NCI-H524 treated with DMSO at 0.1 percent for 48 hours (cell line): ENCODE measurements at regions not wholly inside any gene's neighbourhood (a gene's known extent, or its start where the extent isn't known, plus 50 kb on each side); places are given as distances from the start of the nearest gene placed in this dataset.

Experiments used
- DNase-seq: peaks from one replicate; lab custom pipeline; 2025; lab: John Stamatoyannopoulos, UW

DNA sequence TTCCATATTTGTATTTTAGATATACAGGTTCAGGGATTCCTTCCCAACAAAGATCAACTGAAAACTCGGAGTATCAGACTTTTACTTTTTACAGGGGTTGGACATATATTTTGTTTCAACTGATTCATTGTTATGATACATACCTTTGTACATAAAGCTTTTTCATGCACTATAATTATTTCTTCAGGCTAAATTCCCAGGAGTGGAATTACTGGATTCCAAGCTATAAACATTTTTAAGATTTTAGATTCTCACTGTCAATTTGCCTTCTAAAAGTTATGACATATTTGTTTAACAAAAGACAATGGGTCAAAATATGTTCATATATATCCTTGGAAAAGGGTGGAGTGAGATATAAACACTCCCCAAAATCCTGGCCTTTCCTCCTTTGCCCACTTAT, 449.0 kb downstream of the PDCD6IP start:
- DNase-seq: no peak

- DNase-seq: no peak
Observed at GRCh38 chr3:34248352-34248751, 449.9 kb downstream of the PDCD6IP start.

- DNase-seq: no peak
Observed at GRCh38 chr3:34254285-34254684, 455.9 kb downstream of the PDCD6IP start.

- DNase-seq: no peak
Observed at GRCh38 chr3:34256021-34256420, 457.6 kb downstream of the PDCD6IP start.

DNA sequence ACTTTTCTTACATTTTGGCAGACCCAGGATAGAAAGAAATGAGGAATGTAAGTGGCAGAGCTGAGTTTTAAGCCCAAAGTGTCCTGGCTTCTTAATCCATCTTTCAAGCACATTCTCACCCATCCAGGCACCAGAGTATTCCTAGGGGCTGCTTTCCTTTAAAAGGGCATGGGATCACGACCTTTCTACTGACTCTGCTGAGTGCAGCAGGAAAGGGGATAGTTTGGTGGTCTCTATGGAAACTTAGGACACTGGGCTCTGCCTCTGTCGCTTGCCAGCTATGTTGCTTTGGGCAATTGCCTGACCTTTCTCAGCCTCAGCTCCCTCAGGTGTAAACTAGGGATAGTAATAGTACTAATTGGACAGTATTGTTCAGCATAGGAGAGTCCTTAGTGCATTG, 458.4 kb downstream of the PDCD6IP start:
- no peak for DNase-seq

- DNase-seq: no peak
Observed at GRCh38 chr3:34258271-34258998, 460.0 kb downstream of the PDCD6IP start.

DNA sequence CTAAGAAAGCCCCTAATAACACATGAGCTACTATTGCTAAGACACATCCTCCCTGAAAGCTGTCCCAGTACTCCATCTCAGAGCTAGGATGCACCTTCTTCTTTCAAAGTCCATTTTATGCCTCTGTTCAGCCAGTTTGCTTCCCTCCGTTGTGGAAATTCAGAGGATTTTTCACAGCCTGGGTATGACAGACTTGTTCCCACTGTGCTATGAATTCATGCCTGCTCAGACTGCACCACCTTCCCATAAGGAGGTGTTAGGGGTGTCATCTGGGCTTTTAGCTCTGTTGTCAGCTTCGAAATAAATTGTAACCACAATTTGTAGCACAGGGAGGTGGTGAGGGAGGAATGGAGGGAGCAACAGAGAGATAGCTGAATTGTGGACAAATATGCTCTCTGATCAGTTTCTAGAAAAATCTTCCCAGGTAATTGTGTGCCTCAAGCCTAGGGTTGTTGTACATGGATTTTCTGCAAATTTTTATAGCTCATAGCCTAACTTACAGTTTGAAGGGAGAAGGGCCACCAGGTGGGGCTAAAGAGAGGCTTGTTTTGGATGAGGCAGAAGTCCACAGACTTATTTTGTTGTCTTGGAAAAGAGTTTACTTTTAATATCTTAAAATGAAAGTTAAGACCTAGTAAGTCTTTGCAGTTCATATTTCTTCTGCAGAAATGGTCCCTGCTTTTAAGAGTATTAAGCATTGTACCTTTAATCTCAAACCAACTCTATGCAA, 462.0 kb downstream of the PDCD6IP start:
- DNase-seq: no peak

- DNase-seq: no peak
Observed at GRCh38 chr3:34261001-34261385, 462.6 kb downstream of the PDCD6IP start.

DNA sequence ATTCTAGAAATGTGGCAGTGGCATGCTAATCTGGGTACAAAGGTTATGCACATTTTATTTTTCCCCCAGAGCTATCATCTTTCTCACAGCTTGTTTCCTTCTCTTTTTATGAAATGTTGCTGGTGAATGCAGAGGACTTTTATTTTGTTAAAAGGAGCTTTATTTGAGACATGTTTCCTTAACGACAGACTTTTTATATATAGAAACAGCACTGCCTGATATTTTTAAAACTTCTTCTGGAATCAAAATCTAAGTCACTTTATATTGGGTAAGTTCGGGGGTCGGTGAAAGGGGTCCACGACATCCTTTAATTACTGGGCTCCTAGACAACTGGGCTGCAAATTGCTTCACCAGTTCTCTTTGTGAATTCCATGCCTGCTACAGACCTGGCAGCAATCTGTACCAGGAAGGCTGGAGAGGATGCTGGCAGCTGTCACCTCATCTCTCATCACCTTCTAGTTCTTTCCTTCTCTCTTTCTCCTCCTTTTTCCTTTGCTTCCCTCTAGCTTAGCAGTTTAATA, 464.7 kb downstream of the PDCD6IP start:
- DNase-seq: no peak

DNA sequence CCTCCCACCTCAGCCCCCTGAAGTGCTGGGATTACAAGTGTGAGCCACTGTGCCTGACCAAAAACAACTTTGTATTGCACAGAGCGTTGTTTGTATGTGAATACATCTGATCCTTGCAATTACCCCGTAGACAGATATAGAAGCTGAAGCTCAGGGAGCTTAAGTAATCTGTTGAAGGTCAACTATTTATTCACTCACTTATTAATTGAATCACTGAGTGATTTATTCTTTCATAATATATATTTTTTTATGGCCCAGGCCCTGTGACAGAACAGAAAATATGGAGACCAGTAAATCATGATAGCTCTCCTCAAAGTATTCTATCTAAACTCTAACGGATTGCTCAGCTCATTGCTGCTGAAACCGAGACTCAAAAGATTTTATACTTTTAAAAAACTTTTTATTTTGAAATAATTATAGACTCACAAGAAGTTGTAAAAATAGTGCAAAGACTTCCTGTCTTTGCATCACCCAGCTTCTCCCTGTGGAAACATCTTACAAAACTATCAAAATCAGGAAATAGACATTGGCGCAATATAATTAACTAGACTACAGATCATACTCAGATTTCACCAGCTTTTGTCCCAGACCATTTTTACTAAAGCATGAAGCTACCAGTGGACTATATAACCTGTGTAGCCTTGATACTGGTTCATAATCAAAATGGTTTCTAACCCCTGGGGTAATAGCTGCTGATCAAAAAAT, 466.1 kb downstream of the PDCD6IP start:
- no peak for DNase-seq

DNA sequence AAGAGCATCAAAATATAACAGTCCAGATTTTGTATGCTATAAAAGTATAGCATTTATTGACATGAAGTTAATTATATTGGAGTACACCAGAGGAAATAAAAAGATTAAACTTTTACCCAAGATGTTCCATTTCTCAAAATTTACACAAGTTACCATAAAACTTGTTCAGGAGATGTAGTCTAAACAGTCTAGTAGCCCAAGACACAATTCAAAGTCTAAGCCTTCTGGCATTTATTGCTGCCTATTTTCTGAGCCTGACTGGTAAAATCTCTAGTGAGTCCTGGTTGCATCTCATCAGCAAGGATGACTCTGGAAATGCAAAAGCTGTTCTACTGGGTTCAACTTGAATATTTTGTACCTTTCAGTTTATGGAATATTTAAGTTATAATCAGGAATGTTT, 468.7 kb downstream of the PDCD6IP start:
- DNase-seq: no peak

GRCh38 chr3:34268032-34268709, 469.7 kb downstream of the PDCD6IP start:
- DNase-seq: no peak

- no peak for DNase-seq
Observed at GRCh38 chr3:34275811-34276210, 477.4 kb downstream of the PDCD6IP start.

DNA sequence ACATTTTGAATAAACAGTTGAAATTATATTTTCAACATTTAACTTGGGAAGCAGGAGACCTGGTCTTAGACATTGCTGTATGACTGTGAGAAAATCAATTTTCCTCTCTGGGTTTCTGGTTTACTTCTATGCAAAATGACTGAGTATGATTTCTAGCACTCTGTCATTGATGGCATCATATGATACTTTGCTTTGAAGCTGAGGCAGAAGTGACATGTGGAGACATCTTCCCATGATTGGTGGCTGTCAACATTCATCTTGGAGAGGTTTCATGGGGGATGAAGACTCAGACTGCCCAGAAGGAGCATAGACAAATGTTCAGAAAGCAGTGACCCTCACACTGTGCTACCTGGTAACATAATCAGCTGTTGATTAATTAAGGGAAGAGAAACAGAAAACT, 477.9 kb downstream of the PDCD6IP start:
- no peak for DNase-seq

DNA sequence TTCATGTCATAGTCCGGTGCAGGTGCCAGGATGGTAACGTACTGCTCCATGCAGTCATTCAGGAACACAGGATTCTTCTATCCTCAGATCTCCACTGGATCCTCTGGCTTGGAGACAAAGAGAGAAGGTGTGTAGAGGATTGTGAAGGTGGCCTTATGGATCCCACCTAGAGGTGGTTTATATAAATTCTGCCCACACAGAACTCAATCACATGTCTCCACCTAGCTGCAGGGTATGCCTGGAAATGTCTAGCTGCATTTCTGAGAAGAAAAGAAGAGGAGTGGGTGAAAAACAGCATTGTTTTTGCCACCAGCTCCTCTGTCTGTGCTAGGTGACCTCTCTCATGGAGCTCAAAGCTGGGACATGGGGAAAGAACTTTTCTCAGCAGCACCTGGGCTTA, 478.7 kb downstream of the PDCD6IP start:
- no peak for DNase-seq

DNA sequence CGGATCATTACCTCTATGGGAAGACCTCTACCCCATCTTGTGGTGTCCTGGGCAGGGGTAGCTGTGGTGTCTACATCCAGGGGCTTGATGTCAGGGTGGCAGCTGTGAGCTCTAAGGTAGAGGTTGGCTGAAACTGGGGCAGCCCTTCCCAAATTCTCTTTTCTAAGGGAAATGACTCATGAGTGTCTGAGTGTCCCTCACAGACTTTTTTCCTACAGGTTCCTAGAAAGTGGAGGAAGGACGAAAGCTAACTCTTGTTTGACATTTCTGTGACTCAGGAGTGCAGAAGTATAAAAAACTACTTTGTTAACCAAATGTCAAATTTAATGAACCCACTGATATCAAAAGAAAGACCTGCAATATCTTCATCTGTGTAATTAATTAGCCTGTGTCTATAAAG, 481.5 kb downstream of the PDCD6IP start:
- DNase-seq: no peak

DNA sequence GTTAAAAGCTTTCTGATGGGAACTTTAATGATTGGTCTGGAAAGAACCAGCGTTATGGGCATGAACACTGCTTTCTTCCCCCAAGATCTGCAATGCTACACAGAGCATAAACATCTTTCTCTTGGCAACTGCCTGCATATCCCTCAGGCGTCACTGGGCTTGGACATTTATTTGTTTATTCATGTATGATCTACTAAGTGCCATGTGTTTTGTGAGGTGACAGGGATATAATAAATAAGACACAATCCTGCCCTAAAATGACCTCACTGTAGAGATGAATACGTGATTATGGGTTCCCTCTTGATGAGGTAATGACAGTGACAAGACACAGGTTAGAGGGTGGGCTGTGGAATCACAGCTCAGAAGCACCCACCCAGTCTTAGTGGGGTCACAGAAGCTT, 485.3 kb downstream of the PDCD6IP start:
- DNase-seq: no peak

DNA sequence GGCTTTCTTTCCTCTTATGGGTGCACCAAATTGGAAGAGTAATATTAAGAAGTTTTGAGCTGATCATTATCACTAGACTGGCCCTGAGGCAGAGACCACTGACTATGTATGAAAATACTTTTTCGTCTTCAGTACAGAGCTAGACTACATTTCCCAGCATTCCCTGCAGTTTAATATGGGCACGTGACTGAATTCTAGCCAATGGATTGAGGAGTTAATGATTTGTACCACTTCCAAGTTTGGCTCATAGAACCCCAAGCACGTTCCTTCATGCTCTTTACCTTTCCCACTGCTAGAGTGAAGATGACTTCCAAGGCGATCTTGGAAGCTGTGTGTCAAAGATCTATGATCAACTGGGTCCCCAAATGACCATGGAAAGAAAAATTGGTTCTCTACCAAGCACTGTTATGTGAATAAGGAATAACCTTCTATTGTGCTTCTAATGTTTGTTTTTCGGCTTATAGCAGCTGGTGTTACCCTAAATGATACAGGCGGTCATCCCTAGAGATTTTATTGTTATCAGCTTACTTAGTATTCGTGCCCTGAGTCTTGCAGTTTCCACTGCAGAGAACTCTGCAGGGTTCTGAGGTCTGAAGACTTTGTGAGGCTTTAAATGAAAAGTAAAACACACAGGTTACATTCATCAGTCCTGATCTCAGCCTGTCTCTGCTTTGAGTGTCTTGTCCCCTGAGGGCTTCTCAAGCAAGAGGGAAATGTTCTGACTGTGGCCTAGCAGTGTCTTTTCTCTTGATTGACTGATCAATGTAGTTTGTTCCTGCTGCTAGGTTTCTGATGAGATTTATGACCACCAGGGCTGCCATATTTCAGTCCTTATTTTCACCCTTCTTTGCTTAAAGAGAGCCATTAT, 486.8 kb downstream of the PDCD6IP start:
- DNase-seq: no peak

- no peak for DNase-seq
Observed at GRCh38 chr3:34285827-34286188, 487.4 kb downstream of the PDCD6IP start.

- no peak for DNase-seq
Observed at GRCh38 chr3:34292605-34293300, 494.3 kb downstream of the PDCD6IP start.

- no peak for DNase-seq
Observed at GRCh38 chr3:34294240-34294639, 495.8 kb downstream of the PDCD6IP start.
